H1 (cell line): ENCODE measurements at regions not wholly inside any gene's neighbourhood (a gene's known extent, or its start where the extent isn't known, plus 50 kb on each side); places are given as distances from the start of the nearest gene placed in this dataset.

Source experiments
- CTCF ChIA-PET: fragments of 300-600 bp; sonication (Branson Sonifier 250); formaldehyde crosslinking; loops from one replicate; lab custom pipeline; 2021; ENCODE audit not compliant: partially characterized antibody; lab: Charles Lee
- POLR2A ChIA-PET: fragments of 300-600 bp; sonication (Branson Sonifier 250); formaldehyde crosslinking; loops from one replicate; lab custom pipeline; 2021; ENCODE audit warnings: inconsistent platforms; ENCODE audit not compliant: partially characterized antibody; lab: Charles Lee
- DNase-seq, 2 experiments: peaks; one replicate each; pipeline versions ENCODE4 v3.0.0 to v3.0.0-alpha.2; 2010 to 2022; ENCODE audit warnings: low spot score in 2 of 2, low read depth in 1 of 2, mixed read lengths in 1 of 2
- FAIRE-seq: peaks from 2 replicates; lab custom pipeline; 2011; peaks lifted over from hg19 to GRCh38; lab: Jason Lieb, UNC
- H2AFZ ChIP-seq: 2 replicates; pipeline ENCODE4 v1.8.1; 2012; ENCODE audit warnings: low read length, inconsistent platforms
- H2AK5ac ChIP-seq: 2 replicates; pipeline ENCODE4 v1.6.1; 2013; ENCODE audit warnings: low read depth, low read length
- H2BK120ac ChIP-seq: replicated peaks from 2 replicates; pipeline ENCODE3; 2013; ENCODE audit warnings: low read depth, low read length, inconsistent platforms
- H2BK12ac ChIP-seq: 2 replicates; pipeline ENCODE4 v1.6.1; 2013; ENCODE audit warnings: low read depth, low read length
- H2BK15ac ChIP-seq: 2 replicates; pipeline ENCODE4 v1.6.1; 2013; ENCODE audit warnings: low read length
- H2BK20ac ChIP-seq: 2 replicates; pipeline ENCODE4 v1.6.1; 2013; ENCODE audit warnings: low read length
- H2BK5ac ChIP-seq: 2 replicates; pipeline ENCODE4 v1.6.1; 2013; ENCODE audit warnings: low read depth, low read length
- H3K14ac ChIP-seq: 2 replicates; pipeline ENCODE4 v1.6.1; 2013; ENCODE audit warnings: inconsistent platforms; ENCODE audit not compliant: insufficient read length
- H3K18ac ChIP-seq: 2 replicates; pipeline ENCODE4 v1.6.1; 2013; ENCODE audit warnings: low read length; ENCODE audit errors: extremely low read depth
- H3K23ac ChIP-seq: 2 replicates; pipeline ENCODE4 v1.6.1; 2013; ENCODE audit warnings: inconsistent platforms; ENCODE audit not compliant: insufficient read length
- H3K23me2 ChIP-seq: 2 replicates; pipeline ENCODE4 v1.6.1; 2013; ENCODE audit warnings: low read depth, low read length
- H3K27ac ChIP-seq: 2 replicates; pipeline ENCODE4 v1.6.1; 2011; ENCODE audit warnings: low read depth, low read length, inconsistent platforms
- H3K27me3 ChIP-seq, 4 experiments: replicated peaks in 1 of 4; 1 replicate in 1 of 4; 2 replicates in 3 of 4; pipeline versions ENCODE4 v1.6.1 to v1.8.1; 2011 to 2013; ENCODE audit warnings: low read length in 3 of 4, mild to moderate bottlenecking in 3 of 4, inconsistent platforms in 2 of 4, mixed read lengths in 2 of 4, moderate library complexity in 1 of 4; ENCODE audit not compliant: control insufficient read depth in 3 of 4, insufficient read depth in 3 of 4; ENCODE audit errors: extremely low read depth in 1 of 4
- H3K36me3 ChIP-seq, 4 experiments: 2 replicates each; pipeline versions ENCODE4 v1.6.1 to v1.8.1; 2011 to 2013; ENCODE audit warnings: mild to moderate bottlenecking in 4 of 4, low read length in 3 of 4, moderate library complexity in 2 of 4, control low read depth in 1 of 4, inconsistent platforms in 1 of 4; ENCODE audit not compliant: insufficient read depth in 4 of 4, control insufficient read depth in 2 of 4
- H3K4ac ChIP-seq: replicated peaks from 2 replicates; pipeline ENCODE3; 2013; ENCODE audit warnings: low read length, low read depth, mixed read lengths, inconsistent platforms; ENCODE audit not compliant: insufficient read length
- H3K4me1 ChIP-seq, 4 experiments: replicated peaks in 1 of 4; 1 replicate in 1 of 4; 2 replicates in 3 of 4; pipeline versions ENCODE4 v1.6.1 to v1.8.1; 2011 to 2013; ENCODE audit warnings: low read length in 3 of 4, inconsistent platforms in 2 of 4, mixed read lengths in 1 of 4; ENCODE audit not compliant: insufficient read depth in 4 of 4, control insufficient read depth in 3 of 4
- H3K4me2 ChIP-seq, 2 experiments: 2 replicates each; pipeline versions ENCODE4 v1.6.1 to v1.8.1; 2011 to 2013; ENCODE audit warnings: low read depth in 2 of 2, low read length in 2 of 2, control low read depth in 1 of 2, inconsistent platforms in 1 of 2, mild to moderate bottlenecking in 1 of 2; ENCODE audit not compliant: insufficient read depth in 1 of 2
- H3K4me3 ChIP-seq, 4 experiments: fragments of 200-600, 300-600 bp in 1 of 4; sonication (generic), shearing (Covaris generic), sonication (Bioruptor Twin) in 1 of 4; 2 replicates each; pipeline versions ENCODE4 v1.5.1 to v1.8.1; 2011 to 2016; ENCODE audit warnings: low read length in 4 of 4, low read depth in 3 of 4, control low read depth in 2 of 4, inconsistent platforms in 2 of 4, mild to moderate bottlenecking in 2 of 4, mixed read lengths in 1 of 4, moderate library complexity in 1 of 4; ENCODE audit not compliant: insufficient read depth in 2 of 4; ENCODE audit errors: extremely low read depth in 1 of 4
- H3K56ac ChIP-seq: replicated peaks from 2 replicates; pipeline ENCODE3; 2013; ENCODE audit warnings: low read depth, mild to moderate bottlenecking, mixed read lengths, low read length, inconsistent platforms; ENCODE audit not compliant: insufficient read length
- H3K79me1 ChIP-seq: 2 replicates; pipeline ENCODE4 v1.6.1; 2013; ENCODE audit warnings: low read depth, low read length, control low read depth
- H3K79me2 ChIP-seq, 2 experiments: 2 replicates each; pipeline versions ENCODE4 v1.6.1 to v1.8.1; 2012 to 2013; ENCODE audit warnings: low read length in 2 of 2, mild to moderate bottlenecking in 2 of 2, inconsistent platforms in 1 of 2; ENCODE audit not compliant: insufficient read depth in 2 of 2, control insufficient read depth in 1 of 2
- H3K9ac ChIP-seq, 4 experiments: replicated peaks in 1 of 4; 1 replicate in 1 of 4; 2 replicates in 3 of 4; pipeline versions ENCODE4 v1.6.1 to v1.8.1; 2011 to 2013; ENCODE audit warnings: low read depth in 3 of 4, low read length in 3 of 4, control low read depth in 2 of 4, mild to moderate bottlenecking in 2 of 4, moderate library complexity in 2 of 4, inconsistent platforms in 1 of 4; ENCODE audit errors: extremely low read depth in 1 of 4
- H3K9me3 ChIP-seq, 2 experiments: 2 replicates each; pipeline versions ENCODE4 v1.6.1 to v1.8.1; 2012 to 2013; ENCODE audit warnings: mild to moderate bottlenecking in 2 of 2, moderate library complexity in 2 of 2, control low read depth in 1 of 2, inconsistent platforms in 1 of 2, low read depth in 1 of 2, low read length in 1 of 2, mixed read lengths in 1 of 2; ENCODE audit not compliant: insufficient read depth in 2 of 2
- H4K20me1 ChIP-seq, 2 experiments: replicated peaks in 1 of 2; 2 replicates each; pipeline versions ENCODE3 to v1.8.1; 2011 to 2013; ENCODE audit warnings: inconsistent platforms in 2 of 2, low read length in 2 of 2, mild to moderate bottlenecking in 1 of 2; ENCODE audit not compliant: insufficient read depth in 2 of 2, control insufficient read depth in 1 of 2
- H4K5ac ChIP-seq: 2 replicates; pipeline ENCODE4 v1.6.1; 2013; ENCODE audit warnings: low read length, low read depth, mixed read lengths, inconsistent platforms; ENCODE audit not compliant: insufficient read length
- H4K8ac ChIP-seq: 2 replicates; pipeline ENCODE4 v1.8.0; 2013; ENCODE audit warnings: mild to moderate bottlenecking, moderate library complexity, low read length, inconsistent platforms; ENCODE audit not compliant: insufficient read depth; ENCODE audit errors: extremely low read depth
- H4K91ac ChIP-seq: replicated peaks from 2 replicates; pipeline ENCODE3; 2013; ENCODE audit warnings: low read length, mixed read lengths, inconsistent platforms; ENCODE audit not compliant: insufficient read length
- CBX5 ChIP-seq: fragments of 300-800, 300-1000 bp; sonication (generic); IDR thresholded peaks from 2 replicates; pipeline ENCODE4 v1.7.1; 2016; ENCODE audit warnings: antibody characterized with exemption, low read length, low read depth
- FOSL1 ChIP-seq: IDR thresholded peaks from 2 replicates; pipeline ENCODE4 v1.6.1; 2011; ENCODE audit warnings: mild to moderate bottlenecking, low read depth, low read length, moderate library complexity; ENCODE audit not compliant: insufficient read depth
- HDAC6 ChIP-seq: IDR thresholded peaks from one replicate; pipeline ENCODE4 v1.7.1; 2012; ENCODE audit warnings: low read depth, mild to moderate bottlenecking, inconsistent platforms, low read length, moderate library complexity
- NANOG ChIP-seq: IDR thresholded peaks from 2 replicates; pipeline ENCODE4 v1.6.1; 2011; ENCODE audit warnings: low read length, low read depth, mild to moderate bottlenecking, inconsistent platforms; ENCODE audit not compliant: insufficient read depth, poor library complexity, severe bottlenecking
- NRF1 ChIP-seq: IDR thresholded peaks from 2 replicates; pipeline ENCODE4 v1.6.1; 2011; ENCODE audit warnings: mild to moderate bottlenecking, low read depth, low read length, improper control_type of control experiment
- RAD21 ChIP-seq, 2 experiments: IDR thresholded peaks in 1 of 2; conservative IDR thresholded peaks in 1 of 2; 2 replicates each; pipeline ENCODE4 v1.6.1; 2011; ENCODE audit warnings: low read depth in 2 of 2, low read length in 2 of 2, improper control_type of control experiment in 1 of 2, inconsistent platforms in 1 of 2, mild to moderate bottlenecking in 1 of 2, moderate library complexity in 1 of 2
- RBBP5 ChIP-seq: IDR thresholded peaks from 2 replicates; pipeline ENCODE4 v1.7.1; 2012; ENCODE audit warnings: low read depth, mild to moderate bottlenecking, inconsistent platforms, low read length, moderate library complexity, borderline replicate concordance
- RXRA ChIP-seq: IDR thresholded peaks from 2 replicates; pipeline ENCODE4 v1.6.1; 2011; ENCODE audit warnings: low read depth, mild to moderate bottlenecking, low read length, moderate library complexity; ENCODE audit not compliant: insufficient read depth
- TAF1 ChIP-seq: IDR thresholded peaks from 2 replicates; pipeline ENCODE4 v1.6.1; 2011; ENCODE audit warnings: mild to moderate bottlenecking, low read depth, low read length
- WGBS, 2 experiments: shearing (Covaris generic) in 1 of 2; methylation state at CpG; one replicate each; pipeline versions ENCODE4 v1.1.6 to v1.1.7; 2013 to 2015; ENCODE audit warnings: low lambda C conversion rate in 2 of 2, mixed read lengths in 2 of 2, inconsistent platforms in 1 of 2, low coverage in 1 of 2, missing lambda C conversion rate in 1 of 2; ENCODE audit not compliant: insufficient replicate concordance in 2 of 2, insufficient coverage in 1 of 2, insufficient read length in 1 of 2; ENCODE audit errors: extremely low coverage in 1 of 2, missing lambda C conversion rate in 1 of 2; 5-methylcytosine and 5-hydroxymethylcytosine counted together

DNA sequence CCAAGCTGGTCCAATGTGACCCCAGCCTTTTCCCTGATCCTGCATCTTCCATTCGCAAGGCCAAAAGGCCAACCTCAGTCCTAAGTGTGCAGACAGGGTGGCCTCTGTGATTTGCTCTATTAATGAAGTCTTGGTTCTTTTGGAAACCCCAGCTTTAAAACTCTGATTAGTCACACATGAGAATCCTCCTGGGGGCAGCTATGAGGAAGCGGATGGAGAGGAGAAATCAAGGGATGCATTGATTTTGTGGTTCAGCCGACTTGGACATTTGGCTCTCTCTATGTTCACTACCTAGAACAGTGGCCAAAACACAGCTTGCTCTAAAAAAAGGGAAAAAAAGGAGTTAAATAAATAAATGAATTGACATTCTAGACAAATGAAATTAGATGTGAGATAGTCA lies 98.6 kb upstream of the USP47 start:
- WGBS, 2 experiments, result 100% methylated on average over 3 of the region's 3 CpGs; no CpG with 5 or more reads in 1 of the 2 experiments
- Histone ChIP-seq H3K18ac (no peak overlapping the region), H4K20me1 (no peaks in the 10 kb centered on the region), H3K23ac (no peak overlapping the region), H3K27ac (no peak overlapping the region), H3K4me2 (no peak overlapping the region), H4K91ac (no peak overlapping the region), H3K4me3 (no peak overlapping the region), H2BK120ac (no peak overlapping the region), H3K56ac (no peak overlapping the region), H3K79me2 (no peaks in the 10 kb centered on the region), H2AFZ (no peak overlapping the region), H3K4ac (no peak overlapping the region), H3K36me3 (no peaks in the 10 kb centered on the region), H2BK15ac (no peak overlapping the region), H3K4me1 (no peaks in the 10 kb centered on the region), H3K23me2 (no peaks in the 10 kb centered on the region), H3K27me3 (no peaks in the 10 kb centered on the region), H3K9ac (no peak overlapping the region), H4K8ac (no peak overlapping the region), H2BK12ac (no peak overlapping the region), H2AK5ac (no peak overlapping the region), H4K5ac (no peak overlapping the region), H3K14ac (no peak overlapping the region), H3K79me1 (no peaks in the 10 kb centered on the region), H3K9me3 (no peaks in the 10 kb centered on the region), H2BK5ac (no peak overlapping the region), H2BK20ac (no peak overlapping the region)
- ChIA-PET CTCF (interaction anchor here (0.7 to 2.2 kb wide), 5 partner anchors 10 to 107 kb away, joined by 3 to 10 read pairs (median 4); no protein-coding TSS in a partner anchor), POLR2A (interaction anchor here (0.6 to 1.3 kb wide), 2 partner anchors 15 to 26 kb away, joined by 3 read pairs; no protein-coding TSS in a partner anchor)
- TF ChIP-seq NRF1 (no peak), TAF1 (no peak), RAD21 (IDR thresholded peaks at IDR 0.05 in 1 of 2, conservative IDR thresholded peaks at IDR 0.05 in 1 of 2; ENCODE audit: low read depth in 2 of 2, low read length in 2 of 2) (no peak), RBBP5 (no peak), NANOG (no peak), FOSL1 (no peak), HDAC6 (no peak), RXRA (no peak), CBX5 (no peak)
- FAIRE-seq (no peak), DNase-seq (no peak)
